HepG2 (cell line): ENCODE measurements at regions not wholly inside any gene's neighbourhood (a gene's known extent, or its start where the extent isn't known, plus 50 kb on each side); places are given as distances from the start of the nearest gene placed in this dataset.

Experiments
- CBX2 ChIP-seq, 2 experiments: fragments of 200-600 bp in 1 of 2; sonication (generic); formaldehyde crosslinking in 1 of 2; IDR thresholded peaks; 2 replicates each; pipeline versions ENCODE4 v1.7.0 to v1.8.1; 2018 to 2022; ENCODE audit warnings: low read depth in 2 of 2, low read length in 1 of 2, mild to moderate bottlenecking in 1 of 2, missing genetic modification reagents in 1 of 2
- FOXJ3 ChIP-seq: sonication (generic); formaldehyde crosslinking; IDR thresholded peaks from 2 replicates; pipeline ENCODE4 v1.4.0; 2020; ENCODE audit warnings: missing genetic modification reagents, mild to moderate bottlenecking, borderline replicate concordance
- FOXK2 ChIP-seq: fragments of 450-650 bp; IDR thresholded peaks from 2 replicates; pipeline ENCODE4 v1.6.1; 2016
- NR1H2 ChIP-seq: sonication (generic); formaldehyde crosslinking; IDR thresholded peaks from 2 replicates; pipeline ENCODE4 v1.8.1; 2022; ENCODE audit warnings: low read depth, missing genetic modification reagents, borderline replicate concordance
- PBX3 ChIP-seq: sonication (generic); formaldehyde crosslinking; IDR thresholded peaks from 2 replicates; pipeline ENCODE4 v1.8.1; 2023; ENCODE audit warnings: missing genetic modification reagents, inconsistent platforms, borderline replicate concordance
- STAT5B ChIP-seq: sonication (generic); formaldehyde crosslinking; IDR thresholded peaks from 2 replicates; pipeline ENCODE4 v1.4.0; 2020; ENCODE audit warnings: missing genetic modification reagents
- TCF7L2 ChIP-seq: IDR thresholded peaks from 2 replicates; pipeline ENCODE4 v1.6.1; 2011; ENCODE audit warnings: mild to moderate bottlenecking, low read depth, low read length, moderate library complexity
- ZBTB39 ChIP-seq: sonication (generic); formaldehyde crosslinking; IDR thresholded peaks from 2 replicates; pipeline ENCODE4 v1.5.0; 2020; ENCODE audit warnings: missing genetic modification reagents
- ZBTB42 ChIP-seq: sonication (generic); formaldehyde crosslinking; IDR thresholded peaks from 2 replicates; pipeline ENCODE4 v1.5.0; 2020; ENCODE audit warnings: mild to moderate bottlenecking, missing genetic modification reagents
- ZNF547 ChIP-seq: sonication (generic); formaldehyde crosslinking; IDR thresholded peaks from 2 replicates; pipeline ENCODE4 v1.5.1; 2020; ENCODE audit warnings: mild to moderate bottlenecking, missing genetic modification reagents

- TF ChIP-seq NR1H2 (CRISPR knock-in tag) = no peak
- TF ChIP-seq ZBTB42 (CRISPR knock-in tag) = no peak
- TF ChIP-seq PBX3 (CRISPR knock-in tag) = no peak
- TF ChIP-seq TCF7L2 = no peak
- no peak for TF ChIP-seq ZBTB39 (CRISPR knock-in tag)
- no peak for TF ChIP-seq CBX2 (IDR thresholded peaks at IDR 0.05; ENCODE audit: low read depth, low read length)
- no peak for TF ChIP-seq CBX2 (CRISPR knock-in tag; IDR thresholded peaks at IDR 0.05; ENCODE audit: low read depth)
- TF ChIP-seq STAT5B (CRISPR knock-in tag) = no peak
- no peak for TF ChIP-seq FOXJ3 (CRISPR knock-in tag)
- TF ChIP-seq ZNF547 (CRISPR knock-in tag) = no peak
- no peak for TF ChIP-seq FOXK2
Observed at GRCh38 chr7:22669692-22670421, 57.1 kb upstream of the IL6 start.
